ENCODE measurements at regions not wholly inside any gene's neighbourhood (a gene's known extent, or its start where the extent isn't known, plus 50 kb on each side); places are given as distances from the start of the nearest gene placed in this dataset.

- Histone ChIP-seq H4K20me1 (ENCODE audit: insufficient read depth) (no peaks in the 10 kb centered on the region), H3K4me3 (IDR thresholded peaks at IDR 0.05; ENCODE audit: insufficient read depth, low read depth, low read length) (no peak overlapping the region), H3K36me3 (ENCODE audit: insufficient read depth) (no peaks in the 10 kb centered on the region), H3K27me3 (ENCODE audit: insufficient read depth, low read depth) (no peaks in the 10 kb centered on the region), H3K79me2 (ENCODE audit: insufficient read depth, low read depth) (no peaks in the 10 kb centered on the region), H3K4me1 (ENCODE audit: low read depth, poor library complexity, severe bottlenecking) (no peaks in the 10 kb centered on the region), H2AFZ (ENCODE audit: low read depth) (no peak overlapping the region), H3K27ac (no peak overlapping the region), H3K9ac (no peak overlapping the region), H3K4me2 (no peak overlapping the region)
- TF ChIP-seq CTCF (conservative IDR thresholded peaks at IDR 0.05; ENCODE audit: low read depth, low read length): no peak
Measured at GRCh38 chr4:129903861-129904260, 807.9 kb downstream of the C4orf33 start.

GRCh38 chr4:129905256-129905655 lies 809.3 kb downstream of the C4orf33 start:
- no peak overlapping the region for H3K4me2 ChIP-seq
- H3K9ac ChIP-seq: no peak overlapping the region
- H3K27ac ChIP-seq: no peak overlapping the region
- no peaks in the 10 kb centered on the region for H3K27me3 ChIP-seq (ENCODE audit: insufficient read depth, low read depth)
- no peaks in the 10 kb centered on the region for H3K79me2 ChIP-seq (ENCODE audit: insufficient read depth, low read depth)
- H3K36me3 ChIP-seq (ENCODE audit: insufficient read depth): no peaks in the 10 kb centered on the region
- no peak overlapping the region for H2AFZ ChIP-seq (ENCODE audit: low read depth)
- no peaks in the 10 kb centered on the region for H3K4me1 ChIP-seq (ENCODE audit: low read depth, poor library complexity, severe bottlenecking)
- H4K20me1 ChIP-seq (ENCODE audit: insufficient read depth): no peaks in the 10 kb centered on the region
- no peak for TF ChIP-seq CTCF (conservative IDR thresholded peaks at IDR 0.05; ENCODE audit: low read depth, low read length)
- no peak overlapping the region for H3K4me3 ChIP-seq (IDR thresholded peaks at IDR 0.05; ENCODE audit: insufficient read depth, low read depth, low read length)

- Histone ChIP-seq H3K79me2 (ENCODE audit: insufficient read depth, low read depth) (no peaks in the 10 kb centered on the region), H3K27me3 (ENCODE audit: insufficient read depth, low read depth) (no peaks in the 10 kb centered on the region), H3K27ac (no peak overlapping the region), H3K4me2 (no peak overlapping the region), H3K9ac (no peak overlapping the region), H3K36me3 (ENCODE audit: insufficient read depth) (no peaks in the 10 kb centered on the region), H2AFZ (ENCODE audit: low read depth) (no peak overlapping the region), H3K4me1 (ENCODE audit: low read depth, poor library complexity, severe bottlenecking) (no peaks in the 10 kb centered on the region), H4K20me1 (ENCODE audit: insufficient read depth) (no peaks in the 10 kb centered on the region), H3K4me3 (IDR thresholded peaks at IDR 0.05; ENCODE audit: insufficient read depth, low read depth, low read length) (no peak overlapping the region)
- no peak for TF ChIP-seq CTCF (conservative IDR thresholded peaks at IDR 0.05; ENCODE audit: low read depth, low read length)
Measured at GRCh38 chr4:129908117-129908516, 812.2 kb downstream of the C4orf33 start.

- no peak overlapping the region for H3K4me2 ChIP-seq
- H2AFZ ChIP-seq (ENCODE audit: low read depth): no peak overlapping the region
- H3K36me3 ChIP-seq (ENCODE audit: insufficient read depth): no peaks in the 10 kb centered on the region
- no peaks in the 10 kb centered on the region for H3K4me1 ChIP-seq (ENCODE audit: low read depth, poor library complexity, severe bottlenecking)
- no peaks in the 10 kb centered on the region for H3K27me3 ChIP-seq (ENCODE audit: insufficient read depth, low read depth)
- H3K27ac ChIP-seq: no peak overlapping the region
- no peak overlapping the region for H3K4me3 ChIP-seq (IDR thresholded peaks at IDR 0.05; ENCODE audit: insufficient read depth, low read depth, low read length)
- no peak for TF ChIP-seq CTCF (conservative IDR thresholded peaks at IDR 0.05; ENCODE audit: low read depth, low read length)
- H4K20me1 ChIP-seq (ENCODE audit: insufficient read depth): no peaks in the 10 kb centered on the region
- no peaks in the 10 kb centered on the region for H3K79me2 ChIP-seq (ENCODE audit: insufficient read depth, low read depth)
- H3K9ac ChIP-seq: no peak overlapping the region
Measured at GRCh38 chr4:129916991-129917390, 821.0 kb downstream of the C4orf33 start.

GRCh38 chr4:129917651-129918050 lies 821.7 kb downstream of the C4orf33 start:
- Histone ChIP-seq H3K27me3 (ENCODE audit: insufficient read depth, low read depth) (no peaks in the 10 kb centered on the region), H3K4me2 (no peak overlapping the region)
- TF ChIP-seq CTCF (conservative IDR thresholded peaks at IDR 0.05; ENCODE audit: low read depth, low read length): no peak

More at GRCh38 chr4:129917651-129918050, 821.7 kb downstream of the C4orf33 start:
- H3K79me2 ChIP-seq (ENCODE audit: insufficient read depth, low read depth): no peaks in the 10 kb centered on the region
- no peak overlapping the region for H3K9ac ChIP-seq
- H3K4me3 ChIP-seq (IDR thresholded peaks at IDR 0.05; ENCODE audit: insufficient read depth, low read depth, low read length): no peak overlapping the region
- no peaks in the 10 kb centered on the region for H4K20me1 ChIP-seq (ENCODE audit: insufficient read depth)
- H3K4me1 ChIP-seq (ENCODE audit: low read depth, poor library complexity, severe bottlenecking): no peaks in the 10 kb centered on the region
- H3K27ac ChIP-seq: no peak overlapping the region
- H3K36me3 ChIP-seq (ENCODE audit: insufficient read depth): no peaks in the 10 kb centered on the region
- no peak overlapping the region for H2AFZ ChIP-seq (ENCODE audit: low read depth)

All from KMS-11 (cell line).